ENCODE measurements at regions not wholly inside any gene's neighbourhood (a gene's known extent, or its start where the extent isn't known, plus 50 kb on each side); places are given as distances from the start of the nearest gene placed in this dataset.

- no peak for DNase-seq (ENCODE audit: low read depth)
Observed at GRCh38 chr12:97323154-97323553, 139.4 kb upstream of the RMST start.

DNA sequence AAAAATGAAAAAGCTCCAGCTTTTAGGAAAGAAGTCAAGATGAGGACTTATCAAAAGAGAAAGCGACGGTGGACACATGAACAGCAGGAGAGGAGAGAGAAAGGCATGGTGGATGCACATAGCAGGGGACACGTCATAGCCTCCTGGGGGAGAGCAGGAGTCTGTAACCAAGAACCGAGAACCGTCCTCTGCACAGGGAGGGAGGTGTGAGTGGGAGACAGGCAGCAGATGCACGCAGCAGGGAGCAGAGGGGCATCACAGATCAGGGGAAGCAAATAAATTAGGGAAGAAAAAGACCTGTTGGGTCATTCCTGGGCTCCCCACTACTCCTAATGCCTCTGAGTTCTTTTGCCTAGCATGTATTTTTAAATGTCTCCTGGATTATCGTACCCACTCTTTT is 138.1 kb upstream of the RMST start:
- DNase-seq (ENCODE audit: low read depth), result no peak

- no peak for DNase-seq (ENCODE audit: low read depth)
Observed at GRCh38 chr12:97335115-97335514, 127.5 kb upstream of the RMST start.

- no peak for DNase-seq (ENCODE audit: low read depth)
Observed at GRCh38 chr12:97336900-97337751, 125.5 kb upstream of the RMST start.

DNA sequence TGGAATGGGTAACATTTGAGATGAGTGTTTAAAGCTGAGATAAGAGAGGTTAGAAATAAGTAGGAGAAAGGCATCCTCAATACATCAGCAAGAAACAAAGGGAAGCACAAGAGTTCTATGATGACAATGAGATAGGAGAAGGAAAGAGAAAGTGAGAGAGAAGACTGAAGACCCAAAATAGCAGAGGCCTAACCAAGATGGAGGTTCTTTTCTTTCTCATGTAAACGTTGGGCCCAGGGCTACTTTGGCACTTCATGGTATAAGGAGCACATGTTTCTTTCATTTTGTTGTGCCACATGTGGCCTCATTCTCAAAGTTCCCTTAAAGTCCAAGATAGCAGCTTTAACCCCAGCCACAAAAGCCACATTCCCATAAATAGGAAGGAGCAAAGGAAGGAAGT is 120.5 kb upstream of the RMST start:
- no peak for DNase-seq (ENCODE audit: low read depth)

- DNase-seq (ENCODE audit: low read depth), result no peak
Observed at GRCh38 chr12:97347956-97348355, 114.6 kb upstream of the RMST start.

DNA sequence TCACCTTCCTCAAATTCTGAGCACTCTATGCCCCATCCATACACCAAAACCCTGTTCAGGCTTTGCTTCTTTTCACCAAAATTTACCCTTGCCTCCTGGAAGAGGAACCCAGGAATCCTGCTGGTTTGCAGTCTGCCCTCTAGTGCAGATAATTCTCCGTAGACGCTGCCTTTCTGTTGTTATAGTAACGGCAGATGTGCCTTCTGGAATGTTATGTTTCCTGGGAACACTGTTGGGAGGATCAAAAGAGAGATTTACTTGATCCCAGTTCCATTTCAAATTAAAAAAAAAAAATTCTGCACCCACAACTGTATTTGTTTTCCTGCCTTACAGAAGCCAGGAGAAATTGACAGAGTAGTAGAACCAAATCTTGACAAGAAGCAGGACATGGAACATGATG is 104.2 kb upstream of the RMST start:
- no peak for DNase-seq (ENCODE audit: low read depth)

DNA sequence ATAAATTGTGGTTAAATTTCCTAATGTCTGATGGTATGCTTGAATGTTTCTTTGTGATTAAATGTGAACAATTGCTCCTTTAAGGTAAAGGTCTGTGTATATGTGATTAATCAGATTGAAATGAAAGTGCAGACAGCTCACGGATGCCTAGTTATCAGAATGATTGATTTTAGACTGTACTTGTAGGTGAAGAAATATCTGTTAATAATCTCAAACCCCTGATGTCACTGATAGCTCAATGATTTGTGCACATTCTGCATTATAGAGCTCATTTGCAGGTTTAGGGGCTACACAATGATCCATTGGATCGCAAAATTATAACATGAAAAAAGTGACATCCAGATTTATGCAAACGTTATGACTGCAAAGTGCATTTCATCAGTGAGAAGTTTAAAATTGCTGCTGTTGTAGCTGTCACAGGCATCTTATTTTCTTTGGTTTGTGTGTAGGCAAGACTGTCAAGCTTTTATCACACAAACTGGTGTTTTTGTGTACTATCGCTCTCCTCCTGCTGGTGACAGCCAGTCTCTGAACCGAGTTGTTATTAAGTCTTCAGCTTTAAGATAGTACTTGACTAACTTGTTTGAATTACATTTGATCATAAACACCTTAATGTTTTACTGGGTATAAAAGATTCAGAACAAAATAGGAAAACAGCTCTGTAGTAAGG is 103.4 kb upstream of the RMST start:
- DNase-seq (ENCODE audit: low read depth), result no peak

DNA sequence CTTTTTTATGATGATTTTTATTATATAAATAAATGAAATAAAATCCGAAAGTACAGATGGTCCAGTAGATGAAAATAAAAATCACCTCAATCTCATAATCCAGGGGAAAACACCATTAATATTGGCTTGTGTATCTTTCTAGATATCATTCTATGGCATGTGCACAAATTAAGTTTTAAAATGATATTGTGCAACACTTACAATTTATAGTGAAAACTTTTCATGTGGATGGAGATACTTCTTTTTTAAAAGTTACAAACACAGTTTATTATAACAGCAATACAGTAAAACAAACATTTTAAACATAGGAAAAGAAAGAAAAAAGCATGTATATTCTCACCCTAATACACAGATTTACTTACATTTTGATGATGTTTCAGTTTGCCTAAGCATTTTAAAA is 98.9 kb upstream of the RMST start:
- DNase-seq (ENCODE audit: low read depth), result no peak

DNA sequence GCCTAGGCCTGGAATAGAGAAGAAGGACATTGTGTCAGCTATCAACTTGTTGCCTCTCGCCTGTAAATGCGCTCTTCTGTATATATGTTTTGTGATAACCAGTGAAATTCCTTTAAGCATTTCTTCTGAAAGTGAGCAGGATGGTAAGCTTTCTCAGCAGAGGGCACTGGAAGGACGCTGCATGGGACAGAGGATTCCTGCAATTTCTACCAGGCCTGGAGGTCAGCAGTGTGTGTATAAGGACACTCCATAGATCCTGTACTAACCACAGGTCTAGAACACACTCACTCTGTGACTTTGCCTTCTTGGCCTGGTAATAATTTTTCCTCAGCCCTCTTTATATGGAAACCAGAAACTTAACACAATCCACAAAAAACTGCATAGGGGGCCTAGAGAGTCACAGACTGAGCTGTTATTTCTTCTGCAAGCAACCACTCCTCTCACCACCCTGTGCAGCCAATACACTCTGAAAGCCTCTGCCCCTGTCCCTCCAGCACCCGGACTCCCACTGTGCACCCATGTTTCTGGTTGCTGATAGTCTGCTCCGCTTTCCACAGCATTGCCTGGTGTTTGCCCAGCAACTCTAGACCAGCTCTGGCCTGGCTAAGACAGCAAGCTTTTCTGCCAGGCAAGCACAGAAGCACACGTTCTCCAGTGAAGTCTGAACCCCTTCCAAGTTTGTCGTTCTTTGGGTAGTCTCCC is 94.0 kb upstream of the RMST start:
- no peak for DNase-seq (ENCODE audit: low read depth)

DNA sequence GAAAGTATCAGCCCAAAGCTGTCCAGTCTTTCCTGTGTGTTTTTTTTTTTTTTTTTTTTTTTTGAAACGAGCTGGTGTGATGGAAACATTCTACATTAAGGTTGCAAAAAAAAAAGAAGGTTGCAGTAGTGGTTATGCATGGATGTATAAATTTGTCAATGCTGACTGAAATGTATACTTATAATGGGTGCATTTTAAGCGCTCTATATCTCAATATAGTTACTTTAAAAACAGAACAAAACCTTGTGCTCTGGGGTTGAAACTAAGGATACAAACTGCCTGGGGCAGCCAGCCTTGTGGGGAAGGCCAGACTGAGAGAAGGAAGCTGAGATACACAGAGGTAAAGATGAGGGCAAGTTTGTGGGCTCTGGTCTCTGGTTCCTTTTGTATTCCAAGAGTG is 87.3 kb upstream of the RMST start:
- DNase-seq (ENCODE audit: low read depth), result no peak

DNA sequence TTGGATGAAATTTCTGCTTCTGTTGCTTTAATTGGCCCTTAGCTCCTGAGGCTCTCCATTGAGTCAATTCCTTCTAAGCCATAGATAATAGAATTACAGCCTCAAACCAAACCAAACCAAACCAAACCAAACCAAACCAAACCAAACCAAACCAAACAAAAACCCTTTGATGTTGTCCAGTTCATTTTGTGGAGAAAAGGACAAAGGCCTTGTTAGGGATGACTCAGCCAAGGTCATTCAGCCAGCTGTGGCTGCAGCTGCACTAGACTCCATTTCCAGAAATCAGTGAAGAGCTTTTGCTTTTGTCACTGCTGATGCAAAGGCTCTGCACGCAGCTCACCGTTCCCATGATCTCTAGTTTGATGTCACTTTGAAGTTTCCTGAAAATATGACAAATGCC is 82.2 kb upstream of the RMST start:
- no peak for DNase-seq (ENCODE audit: low read depth)

DNA sequence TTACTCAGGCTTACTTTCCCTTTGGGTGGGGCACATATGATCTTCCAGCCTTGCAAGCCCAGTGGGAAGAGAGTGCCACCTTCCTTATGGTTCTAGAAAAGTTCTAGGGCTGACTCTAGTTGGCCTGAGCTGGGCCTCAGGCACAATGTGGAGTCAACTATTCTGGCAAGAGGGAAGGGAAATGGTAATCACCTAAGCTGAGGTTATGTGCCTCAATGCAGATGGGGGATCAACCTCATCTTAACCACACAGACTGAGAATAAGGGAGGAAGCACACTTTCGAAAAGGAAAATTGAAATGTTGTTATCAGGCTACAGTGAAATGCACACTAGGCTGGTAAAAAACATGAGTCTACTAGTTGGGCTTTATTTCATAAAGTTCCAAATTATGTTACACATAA is 77.5 kb upstream of the RMST start:
- DNase-seq (ENCODE audit: low read depth), result no peak

GRCh38 chr12:97386133-97386581 is 76.4 kb upstream of the RMST start:
- DNase-seq (ENCODE audit: low read depth), result no peak

GRCh38 chr12:97387844-97388243 is 74.8 kb upstream of the RMST start:
- no peak for DNase-seq (ENCODE audit: low read depth)

- DNase-seq (ENCODE audit: low read depth), result no peak
Observed at GRCh38 chr12:97394657-97395056, 67.9 kb upstream of the RMST start.

- DNase-seq (ENCODE audit: low read depth), result no peak
Observed at GRCh38 chr12:97397008-97397407, 65.6 kb upstream of the RMST start.

DNA sequence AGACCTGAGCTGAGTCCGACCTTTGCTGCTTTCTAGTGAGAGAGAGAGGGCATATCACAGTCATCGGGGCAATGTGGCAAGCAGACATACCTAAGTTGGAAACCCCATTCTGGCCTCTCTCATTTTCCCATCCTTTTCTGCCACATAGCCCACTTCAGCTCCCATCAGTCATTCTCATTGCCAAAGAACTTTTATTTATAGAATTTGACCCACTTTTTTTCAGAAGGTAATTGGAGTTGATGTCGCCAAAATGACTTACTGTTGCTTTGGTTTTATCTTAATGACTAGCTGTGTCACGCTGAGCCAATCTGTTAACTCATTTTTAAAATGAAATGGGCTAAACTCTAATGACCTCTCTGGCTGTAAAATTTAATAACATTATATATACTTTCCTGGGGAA is 63.9 kb upstream of the RMST start:
- no peak for DNase-seq (ENCODE audit: low read depth)

DNA sequence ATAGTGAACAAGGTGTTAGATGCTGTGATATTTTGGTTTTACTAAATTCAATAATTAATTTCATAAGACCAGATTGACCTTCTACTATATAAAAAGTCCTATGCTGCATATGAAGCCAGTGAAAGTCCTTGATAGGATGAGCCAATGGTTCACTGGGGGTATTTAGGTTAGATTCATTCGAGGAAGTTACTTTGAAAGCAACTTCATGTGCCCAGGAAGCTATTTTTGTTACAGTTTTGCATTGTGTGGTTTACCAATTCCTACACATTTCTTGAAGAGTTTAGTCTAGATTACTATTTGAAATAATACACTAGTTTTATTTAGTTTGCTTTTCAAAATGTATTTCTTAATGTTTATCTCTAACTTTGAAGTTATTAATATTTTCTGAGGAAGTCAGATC is 58.5 kb upstream of the RMST start:
- DNase-seq (ENCODE audit: low read depth), result no peak

DNA sequence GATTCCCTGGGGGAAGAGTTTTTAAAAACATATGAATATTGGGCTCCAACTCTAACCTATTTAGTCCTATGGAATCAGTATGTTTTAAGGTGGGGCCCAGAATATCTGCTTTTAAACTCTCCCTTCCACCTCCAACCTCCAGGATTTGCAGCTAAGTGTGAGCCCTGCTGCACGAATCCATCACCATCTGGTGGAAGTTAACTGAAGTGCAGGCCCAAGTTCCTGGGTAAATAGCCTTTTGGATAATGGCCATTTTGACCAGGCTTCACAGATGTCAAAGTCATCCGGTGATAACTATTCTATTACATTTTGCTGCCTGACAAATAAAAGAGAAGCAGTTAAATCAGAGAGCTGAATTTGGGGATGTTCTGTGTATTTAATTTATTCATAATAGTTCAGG is 58.1 kb upstream of the RMST start:
- DNase-seq (ENCODE audit: low read depth), result peak; percentile 7

DNA sequence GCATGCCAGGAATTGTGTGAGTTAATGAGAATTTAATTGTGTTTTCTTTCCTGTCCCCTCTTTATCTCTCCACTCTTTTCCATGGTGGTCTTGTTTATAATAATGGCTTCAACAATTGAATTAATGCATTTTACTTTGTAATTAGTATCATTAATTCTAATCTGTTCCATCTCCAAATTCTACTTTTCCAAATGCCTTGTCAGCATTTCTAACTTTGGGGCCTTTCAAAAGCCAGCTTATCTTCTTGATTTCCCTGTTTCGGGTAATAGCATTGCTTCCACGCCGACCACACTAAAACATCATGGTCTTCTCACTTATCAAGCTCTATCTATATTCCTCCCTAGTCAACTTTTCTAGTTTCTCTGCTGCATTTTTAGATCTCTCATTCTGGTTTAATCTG is 54.2 kb upstream of the RMST start:
- no peak for DNase-seq (ENCODE audit: low read depth)

DNA sequence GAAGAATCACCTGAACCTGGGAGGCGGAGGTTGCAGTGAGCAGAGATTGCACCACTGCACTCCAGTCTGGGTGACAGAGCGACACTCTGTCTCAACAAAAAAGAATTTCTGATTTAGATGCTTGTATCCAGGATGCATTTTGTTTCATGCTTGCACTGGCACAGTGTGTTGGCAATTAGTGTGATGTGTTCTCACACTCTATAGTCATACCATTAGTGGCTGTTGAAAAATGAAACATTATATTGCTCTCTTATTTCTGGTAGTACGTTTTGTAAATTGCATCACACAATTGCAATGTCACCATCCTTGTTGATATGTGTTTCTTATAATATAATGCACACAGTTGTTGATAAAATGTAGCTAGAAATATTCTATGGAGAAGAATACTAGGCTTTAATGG is 51.3 kb upstream of the RMST start:
- DNase-seq (ENCODE audit: low read depth), result no peak
